22Rv1 (cell line): ENCODE measurements at regions not wholly inside any gene's neighbourhood (a gene's known extent, or its start where the extent isn't known, plus 50 kb on each side); places are given as distances from the start of the nearest gene placed in this dataset.

ENCODE experiments used
- H3K27ac ChIP-seq: fragments of 450-650 bp; 2 replicates; pipeline ENCODE4 v1.5.1; 2017
- ZFX ChIP-seq: fragments of 450-650 bp; IDR thresholded peaks from 2 replicates; pipeline ENCODE4 v1.6.1; 2017; ENCODE audit warnings: antibody characterized with exemption, borderline replicate concordance
- TF ChIP-seq, protein P1 (sequence below): fragments of 450-650 bp; IDR thresholded peaks from 2 replicates; pipeline ENCODE4 v1.5.1; 2017; ENCODE audit warnings: mild to moderate bottlenecking

DNA sequence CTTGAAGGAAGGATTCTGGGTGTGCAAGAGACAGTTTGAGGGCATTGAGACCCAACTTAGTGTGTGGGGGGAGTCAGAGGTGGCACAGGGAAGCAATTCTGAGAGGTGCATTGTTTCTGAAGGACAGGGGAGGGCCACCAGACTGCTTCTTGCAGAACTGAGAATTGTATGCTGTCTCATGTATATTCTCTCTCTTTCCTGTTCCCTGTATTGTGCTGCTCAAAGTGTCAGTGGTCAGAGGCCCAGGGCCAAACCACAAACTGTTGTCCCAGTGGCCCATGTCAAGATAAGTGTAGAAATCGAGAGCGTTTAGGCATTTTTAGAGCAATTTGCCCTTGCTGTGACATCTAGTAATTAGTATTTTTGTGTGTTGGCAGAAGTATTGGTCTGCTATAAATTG lies 567.1 kb downstream of the EDEM1 start:
- H3K27ac ChIP-seq: no peak overlapping the region
- TF ChIP-seq, protein P1, sequence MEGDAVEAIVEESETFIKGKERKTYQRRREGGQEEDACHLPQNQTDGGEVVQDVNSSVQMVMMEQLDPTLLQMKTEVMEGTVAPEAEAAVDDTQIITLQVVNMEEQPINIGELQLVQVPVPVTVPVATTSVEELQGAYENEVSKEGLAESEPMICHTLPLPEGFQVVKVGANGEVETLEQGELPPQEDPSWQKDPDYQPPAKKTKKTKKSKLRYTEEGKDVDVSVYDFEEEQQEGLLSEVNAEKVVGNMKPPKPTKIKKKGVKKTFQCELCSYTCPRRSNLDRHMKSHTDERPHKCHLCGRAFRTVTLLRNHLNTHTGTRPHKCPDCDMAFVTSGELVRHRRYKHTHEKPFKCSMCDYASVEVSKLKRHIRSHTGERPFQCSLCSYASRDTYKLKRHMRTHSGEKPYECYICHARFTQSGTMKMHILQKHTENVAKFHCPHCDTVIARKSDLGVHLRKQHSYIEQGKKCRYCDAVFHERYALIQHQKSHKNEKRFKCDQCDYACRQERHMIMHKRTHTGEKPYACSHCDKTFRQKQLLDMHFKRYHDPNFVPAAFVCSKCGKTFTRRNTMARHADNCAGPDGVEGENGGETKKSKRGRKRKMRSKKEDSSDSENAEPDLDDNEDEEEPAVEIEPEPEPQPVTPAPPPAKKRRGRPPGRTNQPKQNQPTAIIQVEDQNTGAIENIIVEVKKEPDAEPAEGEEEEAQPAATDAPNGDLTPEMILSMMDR: no peak
- no peak for TF ChIP-seq ZFX

DNA sequence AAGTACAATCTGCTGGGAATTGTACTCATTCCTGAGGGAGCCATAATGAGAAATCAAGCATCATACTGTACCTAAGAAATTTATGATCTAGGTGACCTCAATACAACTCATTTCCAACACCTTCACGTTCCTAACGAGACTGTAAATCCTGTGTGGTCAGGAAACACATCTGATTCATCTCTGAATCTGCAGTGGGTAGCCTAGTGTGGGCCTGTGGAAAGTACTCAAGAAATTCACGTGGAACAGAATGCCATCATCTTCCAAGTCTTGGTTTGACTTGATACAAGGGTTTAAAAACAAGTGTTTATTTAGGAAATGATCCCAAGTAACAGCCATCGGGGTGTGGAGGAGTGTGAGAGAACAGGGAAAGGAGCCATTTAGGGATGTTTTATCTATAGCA lies 568.9 kb downstream of the EDEM1 start:
- TF ChIP-seq, protein P1: no peak
- no peak for TF ChIP-seq ZFX

GRCh38 chr3:5757213-5757804 lies 569.8 kb downstream of the EDEM1 start:
- H3K27ac ChIP-seq: no peak overlapping the region
- TF ChIP-seq, protein P1: no peak
- no peak for TF ChIP-seq ZFX

More for the DNA sequence above, 568.9 kb downstream of the EDEM1 start:
- no peak overlapping the region for H3K27ac ChIP-seq

GRCh38 chr3:5758699-5759098 lies 571.2 kb downstream of the EDEM1 start:
- no peak for TF ChIP-seq ZFX
- TF ChIP-seq, protein P1: no peak
- no peak overlapping the region for H3K27ac ChIP-seq

- no peak for TF ChIP-seq ZFX
- TF ChIP-seq, protein P1: no peak
- no peak overlapping the region for H3K27ac ChIP-seq
These were observed 575.0 kb downstream of the EDEM1 start for GRCh38 chr3:5762506-5762905.

- H3K27ac ChIP-seq: no peak overlapping the region
- TF ChIP-seq ZFX: no peak
- TF ChIP-seq, protein P1: no peak
These were observed 579.3 kb downstream of the EDEM1 start for GRCh38 chr3:5766848-5767247.

DNA sequence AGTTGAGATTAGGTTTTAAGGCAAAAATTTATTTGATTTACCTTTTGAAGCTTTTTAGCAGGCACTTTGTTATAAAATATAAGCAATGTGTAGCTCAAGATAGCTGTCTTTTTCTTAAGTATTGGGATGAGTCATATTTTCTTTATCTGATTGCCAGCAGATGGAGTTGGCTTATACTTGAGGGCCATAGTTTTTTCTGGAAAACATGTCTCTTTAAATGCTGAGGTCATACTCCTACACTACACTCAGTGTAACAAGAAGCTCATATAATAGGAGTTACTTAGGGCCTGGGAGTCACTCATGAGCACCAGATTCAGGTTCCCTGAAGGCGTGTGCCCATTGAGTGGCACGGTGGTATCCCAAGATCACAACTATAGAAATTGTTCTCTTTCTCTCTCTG lies 579.8 kb downstream of the EDEM1 start:
- TF ChIP-seq, protein P1: no peak
- TF ChIP-seq ZFX: no peak
- H3K27ac ChIP-seq: no peak overlapping the region
